H1 (cell line): ENCODE measurements at regions not wholly inside any gene's neighbourhood (a gene's known extent, or its start where the extent isn't known, plus 50 kb on each side); places are given as distances from the start of the nearest gene placed in this dataset.

Experiments
- ASH2L ChIP-seq: fragments of 200-600, 300-600 bp; sonication (generic); IDR thresholded peaks from one replicate; pipeline ENCODE4 v1.7.1; 2017; ENCODE audit warnings: low read length
- BACH1 ChIP-seq: IDR thresholded peaks from 2 replicates; pipeline ENCODE4 v1.6.1; 2012; ENCODE audit warnings: low read length, improper control_type of control experiment
- CEBPB ChIP-seq: IDR thresholded peaks from 2 replicates; pipeline ENCODE4 v1.6.1; 2012; ENCODE audit warnings: low read depth, low read length
- FOSL1 ChIP-seq: IDR thresholded peaks from 2 replicates; pipeline ENCODE4 v1.6.1; 2011; ENCODE audit warnings: mild to moderate bottlenecking, low read depth, low read length, moderate library complexity; ENCODE audit not compliant: insufficient read depth
- HDAC6 ChIP-seq: IDR thresholded peaks from one replicate; pipeline ENCODE4 v1.7.1; 2012; ENCODE audit warnings: low read depth, mild to moderate bottlenecking, inconsistent platforms, low read length, moderate library complexity
- JUN ChIP-seq: IDR thresholded peaks from 2 replicates; pipeline ENCODE4 v1.6.1; 2011; ENCODE audit warnings: low read depth, mild to moderate bottlenecking, improper control_type of control experiment, low read length
- RAD21 ChIP-seq, 2 experiments: IDR thresholded peaks in 1 of 2; conservative IDR thresholded peaks in 1 of 2; 2 replicates each; pipeline ENCODE4 v1.6.1; 2011; ENCODE audit warnings: low read depth in 2 of 2, low read length in 2 of 2, improper control_type of control experiment in 1 of 2, inconsistent platforms in 1 of 2, mild to moderate bottlenecking in 1 of 2, moderate library complexity in 1 of 2
- SIN3A ChIP-seq, 2 experiments: IDR thresholded peaks in 1 of 2; conservative IDR thresholded peaks in 1 of 2; 2 replicates each; pipeline ENCODE4 v1.6.1; 2011 to 2012; ENCODE audit warnings: low read length in 2 of 2, improper control_type of control experiment in 1 of 2, low read depth in 1 of 2, mild to moderate bottlenecking in 1 of 2
- TAF1 ChIP-seq: IDR thresholded peaks from 2 replicates; pipeline ENCODE4 v1.6.1; 2011; ENCODE audit warnings: mild to moderate bottlenecking, low read depth, low read length
- TF ChIP-seq, protein P1 (sequence below): fragments of 300-600 bp; sonication (generic); IDR thresholded peaks from 2 replicates; pipeline ENCODE4 v1.7.1; 2012; ENCODE audit warnings: low read length, moderate library complexity, mild to moderate bottlenecking, inconsistent platforms; ENCODE audit not compliant: insufficient replicate concordance

DNA sequence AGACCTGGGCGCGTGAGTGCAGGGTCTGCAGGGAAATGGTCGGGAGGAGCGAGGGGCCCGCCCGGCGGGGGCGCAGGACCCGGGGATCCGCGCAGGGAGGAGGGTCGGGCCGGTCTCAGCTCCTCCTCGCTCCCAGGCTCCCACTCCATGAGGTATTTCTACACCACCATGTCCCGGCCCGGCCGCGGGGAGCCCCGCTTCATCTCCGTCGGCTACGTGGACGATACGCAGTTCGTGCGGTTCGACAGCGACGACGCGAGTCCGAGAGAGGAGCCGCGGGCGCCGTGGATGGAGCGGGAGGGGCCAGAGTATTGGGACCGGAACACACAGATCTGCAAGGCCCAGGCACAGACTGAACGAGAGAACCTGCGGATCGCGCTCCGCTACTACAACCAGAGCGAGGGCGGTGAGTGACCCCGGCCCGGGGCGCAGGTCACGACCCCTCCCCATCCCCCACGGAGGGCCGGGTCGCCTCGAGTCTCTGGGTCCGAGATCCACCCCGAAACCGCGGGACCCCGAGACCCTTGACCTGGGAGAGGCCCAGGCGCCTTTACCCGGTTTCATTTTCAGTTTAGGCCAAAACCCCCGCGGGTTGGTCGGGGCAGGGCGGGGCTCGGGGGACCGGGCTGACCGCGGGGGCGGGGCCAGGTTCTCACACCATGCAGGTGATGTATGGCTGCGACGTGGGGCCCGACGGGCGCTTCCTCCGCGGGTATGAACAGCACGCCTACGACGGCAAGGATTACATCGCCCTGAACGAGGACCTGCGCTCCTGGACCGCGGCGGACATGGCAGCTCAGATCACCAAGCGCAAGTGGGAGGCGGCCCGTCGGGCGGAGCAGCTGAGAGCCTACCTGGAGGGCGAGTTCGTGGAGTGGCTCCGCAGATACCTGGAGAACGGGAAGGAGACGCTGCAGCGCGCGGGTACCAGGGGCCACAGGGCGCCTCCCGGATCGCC lies 54.2 kb upstream of the HLA-A start (continued):
- TF ChIP-seq FOSL1 (no peak), CEBPB (no peak), HDAC6 (no peak), BACH1 (no peak), RAD21 (IDR thresholded peaks at IDR 0.05 in 1 of 2, conservative IDR thresholded peaks at IDR 0.05 in 1 of 2; ENCODE audit: low read depth in 2 of 2, low read length in 2 of 2) (no peak), SIN3A (conservative IDR thresholded peaks at IDR 0.05 in 1 of 2, IDR thresholded peaks at IDR 0.05 in 1 of 2; ENCODE audit: low read depth in 1 of 2, low read length in 2 of 2) (no peak), TAF1 (0 out of 2 replicates have a peak, but pooled peaks have one; percentile 19), JUN (no peak), ASH2L (peak; percentile 59)
- TF ChIP-seq, protein P1, sequence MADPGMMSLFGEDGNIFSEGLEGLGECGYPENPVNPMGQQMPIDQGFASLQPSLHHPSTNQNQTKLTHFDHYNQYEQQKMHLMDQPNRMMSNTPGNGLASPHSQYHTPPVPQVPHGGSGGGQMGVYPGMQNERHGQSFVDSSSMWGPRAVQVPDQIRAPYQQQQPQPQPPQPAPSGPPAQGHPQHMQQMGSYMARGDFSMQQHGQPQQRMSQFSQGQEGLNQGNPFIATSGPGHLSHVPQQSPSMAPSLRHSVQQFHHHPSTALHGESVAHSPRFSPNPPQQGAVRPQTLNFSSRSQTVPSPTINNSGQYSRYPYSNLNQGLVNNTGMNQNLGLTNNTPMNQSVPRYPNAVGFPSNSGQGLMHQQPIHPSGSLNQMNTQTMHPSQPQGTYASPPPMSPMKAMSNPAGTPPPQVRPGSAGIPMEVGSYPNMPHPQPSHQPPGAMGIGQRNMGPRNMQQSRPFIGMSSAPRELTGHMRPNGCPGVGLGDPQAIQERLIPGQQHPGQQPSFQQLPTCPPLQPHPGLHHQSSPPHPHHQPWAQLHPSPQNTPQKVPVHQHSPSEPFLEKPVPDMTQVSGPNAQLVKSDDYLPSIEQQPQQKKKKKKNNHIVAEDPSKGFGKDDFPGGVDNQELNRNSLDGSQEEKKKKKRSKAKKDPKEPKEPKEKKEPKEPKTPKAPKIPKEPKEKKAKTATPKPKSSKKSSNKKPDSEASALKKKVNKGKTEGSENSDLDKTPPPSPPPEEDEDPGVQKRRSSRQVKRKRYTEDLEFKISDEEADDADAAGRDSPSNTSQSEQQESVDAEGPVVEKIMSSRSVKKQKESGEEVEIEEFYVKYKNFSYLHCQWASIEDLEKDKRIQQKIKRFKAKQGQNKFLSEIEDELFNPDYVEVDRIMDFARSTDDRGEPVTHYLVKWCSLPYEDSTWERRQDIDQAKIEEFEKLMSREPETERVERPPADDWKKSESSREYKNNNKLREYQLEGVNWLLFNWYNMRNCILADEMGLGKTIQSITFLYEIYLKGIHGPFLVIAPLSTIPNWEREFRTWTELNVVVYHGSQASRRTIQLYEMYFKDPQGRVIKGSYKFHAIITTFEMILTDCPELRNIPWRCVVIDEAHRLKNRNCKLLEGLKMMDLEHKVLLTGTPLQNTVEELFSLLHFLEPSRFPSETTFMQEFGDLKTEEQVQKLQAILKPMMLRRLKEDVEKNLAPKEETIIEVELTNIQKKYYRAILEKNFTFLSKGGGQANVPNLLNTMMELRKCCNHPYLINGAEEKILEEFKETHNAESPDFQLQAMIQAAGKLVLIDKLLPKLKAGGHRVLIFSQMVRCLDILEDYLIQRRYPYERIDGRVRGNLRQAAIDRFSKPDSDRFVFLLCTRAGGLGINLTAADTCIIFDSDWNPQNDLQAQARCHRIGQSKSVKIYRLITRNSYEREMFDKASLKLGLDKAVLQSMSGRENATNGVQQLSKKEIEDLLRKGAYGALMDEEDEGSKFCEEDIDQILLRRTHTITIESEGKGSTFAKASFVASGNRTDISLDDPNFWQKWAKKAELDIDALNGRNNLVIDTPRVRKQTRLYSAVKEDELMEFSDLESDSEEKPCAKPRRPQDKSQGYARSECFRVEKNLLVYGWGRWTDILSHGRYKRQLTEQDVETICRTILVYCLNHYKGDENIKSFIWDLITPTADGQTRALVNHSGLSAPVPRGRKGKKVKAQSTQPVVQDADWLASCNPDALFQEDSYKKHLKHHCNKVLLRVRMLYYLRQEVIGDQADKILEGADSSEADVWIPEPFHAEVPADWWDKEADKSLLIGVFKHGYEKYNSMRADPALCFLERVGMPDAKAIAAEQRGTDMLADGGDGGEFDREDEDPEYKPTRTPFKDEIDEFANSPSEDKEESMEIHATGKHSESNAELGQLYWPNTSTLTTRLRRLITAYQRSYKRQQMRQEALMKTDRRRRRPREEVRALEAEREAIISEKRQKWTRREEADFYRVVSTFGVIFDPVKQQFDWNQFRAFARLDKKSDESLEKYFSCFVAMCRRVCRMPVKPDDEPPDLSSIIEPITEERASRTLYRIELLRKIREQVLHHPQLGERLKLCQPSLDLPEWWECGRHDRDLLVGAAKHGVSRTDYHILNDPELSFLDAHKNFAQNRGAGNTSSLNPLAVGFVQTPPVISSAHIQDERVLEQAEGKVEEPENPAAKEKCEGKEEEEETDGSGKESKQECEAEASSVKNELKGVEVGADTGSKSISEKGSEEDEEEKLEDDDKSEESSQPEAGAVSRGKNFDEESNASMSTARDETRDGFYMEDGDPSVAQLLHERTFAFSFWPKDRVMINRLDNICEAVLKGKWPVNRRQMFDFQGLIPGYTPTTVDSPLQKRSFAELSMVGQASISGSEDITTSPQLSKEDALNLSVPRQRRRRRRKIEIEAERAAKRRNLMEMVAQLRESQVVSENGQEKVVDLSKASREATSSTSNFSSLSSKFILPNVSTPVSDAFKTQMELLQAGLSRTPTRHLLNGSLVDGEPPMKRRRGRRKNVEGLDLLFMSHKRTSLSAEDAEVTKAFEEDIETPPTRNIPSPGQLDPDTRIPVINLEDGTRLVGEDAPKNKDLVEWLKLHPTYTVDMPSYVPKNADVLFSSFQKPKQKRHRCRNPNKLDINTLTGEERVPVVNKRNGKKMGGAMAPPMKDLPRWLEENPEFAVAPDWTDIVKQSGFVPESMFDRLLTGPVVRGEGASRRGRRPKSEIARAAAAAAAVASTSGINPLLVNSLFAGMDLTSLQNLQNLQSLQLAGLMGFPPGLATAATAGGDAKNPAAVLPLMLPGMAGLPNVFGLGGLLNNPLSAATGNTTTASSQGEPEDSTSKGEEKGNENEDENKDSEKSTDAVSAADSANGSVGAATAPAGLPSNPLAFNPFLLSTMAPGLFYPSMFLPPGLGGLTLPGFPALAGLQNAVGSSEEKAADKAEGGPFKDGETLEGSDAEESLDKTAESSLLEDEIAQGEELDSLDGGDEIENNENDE: no peak
